Large intestine (tissue), 3 donors: ENCODE measurements at regions not wholly inside any gene's neighbourhood (a gene's known extent, or its start where the extent isn't known, plus 50 kb on each side); places are given as distances from the start of the nearest gene placed in this dataset.

Experiments used
- DNase-seq, 2 donors: peaks; one replicate each; pipeline versions ENCODE4 v3.0.0 to v3.0.0-alpha.2; 2013
- H3K27ac ChIP-seq: one replicate; pipeline ENCODE4 v1.5.1; 2013; ENCODE audit warnings: low read length
- H3K27me3 ChIP-seq: 2 replicates; pipeline ENCODE4 v1.6.1; 2013; ENCODE audit warnings: low read length; ENCODE audit not compliant: control insufficient read depth, insufficient read depth
- H3K36me3 ChIP-seq: 2 replicates; pipeline ENCODE4 v1.6.1; 2013; ENCODE audit warnings: low read length; ENCODE audit not compliant: control insufficient read depth, insufficient read depth
- H3K4me1 ChIP-seq: one replicate; pipeline ENCODE4 v1.6.1; 2013; ENCODE audit warnings: low read length; ENCODE audit not compliant: control insufficient read depth, insufficient read depth
- H3K4me3 ChIP-seq: one replicate; pipeline ENCODE4 v1.5.1; 2013; ENCODE audit warnings: low read length
- H3K9me3 ChIP-seq: one replicate; pipeline ENCODE4 v1.6.1; 2013; ENCODE audit warnings: mild to moderate bottlenecking, low read depth, low read length, moderate library complexity; ENCODE audit not compliant: control insufficient read depth
- WGBS: methylation state at CpG from one replicate; pipeline ENCODE4 v1.1.5; 2013; ENCODE audit warnings: low lambda C conversion rate; ENCODE audit not compliant: insufficient coverage; 5-methylcytosine and 5-hydroxymethylcytosine counted together

DNA sequence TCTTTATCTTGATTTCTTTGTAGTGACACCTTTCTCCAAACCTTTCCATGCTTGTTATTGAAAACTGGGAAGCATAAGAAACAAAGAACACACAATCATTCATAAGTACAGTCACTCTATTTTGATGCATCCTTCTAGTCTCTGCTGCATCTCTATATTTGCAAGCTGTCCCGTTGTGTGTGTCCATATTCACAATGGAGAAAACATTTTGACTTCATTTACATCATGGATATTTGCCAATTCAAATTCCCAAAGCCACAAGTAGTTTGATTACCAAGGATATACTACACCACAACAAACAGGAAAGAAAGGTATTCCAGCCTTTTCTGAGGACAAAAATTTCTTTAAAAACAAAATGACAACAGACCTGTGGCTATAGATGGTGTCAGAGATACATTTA, 673.8 kb downstream of the STIM2 start:
- no peak overlapping the region for H3K27ac ChIP-seq
- H3K27me3 ChIP-seq: no peaks in the 10 kb centered on the region
- WGBS: 100% methylated on average over 1 of the region's 1 CpG
- no peaks in the 10 kb centered on the region for H3K36me3 ChIP-seq
- no peak overlapping the region for H3K4me3 ChIP-seq
- no peak for DNase-seq
- no peaks in the 10 kb centered on the region for H3K9me3 ChIP-seq
- H3K4me1 ChIP-seq: no peaks in the 10 kb centered on the region

DNA sequence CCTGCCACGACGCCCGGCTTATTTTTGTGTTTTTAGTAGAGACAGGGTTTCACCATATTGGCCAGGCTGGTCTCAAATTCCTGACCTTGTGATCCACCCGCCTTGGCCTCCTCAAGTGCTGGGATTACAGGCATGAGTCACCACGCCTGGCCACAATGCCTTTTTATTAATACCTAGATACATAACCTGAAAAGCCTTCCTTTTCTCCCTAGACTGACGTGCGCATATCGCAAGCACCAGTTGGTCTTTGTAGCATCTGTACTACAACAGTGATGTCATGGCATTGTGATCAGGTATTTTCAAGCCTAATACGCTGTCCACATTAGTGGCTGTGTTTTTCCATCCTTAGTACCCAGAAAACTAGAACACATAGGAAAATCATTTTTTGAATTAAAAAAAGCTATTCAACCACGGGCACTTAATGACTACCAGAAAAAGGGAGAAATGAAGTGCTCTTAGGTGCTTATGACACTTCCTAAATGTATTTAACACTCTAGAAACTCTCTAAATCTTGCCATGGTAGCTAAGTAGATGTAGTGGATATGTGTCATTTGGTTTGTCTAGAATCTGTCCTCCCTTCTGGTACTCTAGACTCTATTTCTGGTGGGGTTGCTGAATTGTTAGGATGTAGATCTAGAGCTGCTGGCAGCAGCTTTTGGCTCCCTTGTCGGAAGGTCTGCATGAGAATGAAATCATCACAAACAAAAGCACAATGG, 707.8 kb downstream of the STIM2 start:
- 100% methylated on average over 1 of the region's 11 CpGs for WGBS
- no peaks in the 10 kb centered on the region for H3K9me3 ChIP-seq
- no peak overlapping the region for H3K27ac ChIP-seq
- no peaks in the 10 kb centered on the region for H3K27me3 ChIP-seq
- no peaks in the 10 kb centered on the region for H3K36me3 ChIP-seq
- DNase-seq: no peak
- H3K4me1 ChIP-seq: no peaks in the 10 kb centered on the region
- H3K4me3 ChIP-seq: no peak overlapping the region

DNA sequence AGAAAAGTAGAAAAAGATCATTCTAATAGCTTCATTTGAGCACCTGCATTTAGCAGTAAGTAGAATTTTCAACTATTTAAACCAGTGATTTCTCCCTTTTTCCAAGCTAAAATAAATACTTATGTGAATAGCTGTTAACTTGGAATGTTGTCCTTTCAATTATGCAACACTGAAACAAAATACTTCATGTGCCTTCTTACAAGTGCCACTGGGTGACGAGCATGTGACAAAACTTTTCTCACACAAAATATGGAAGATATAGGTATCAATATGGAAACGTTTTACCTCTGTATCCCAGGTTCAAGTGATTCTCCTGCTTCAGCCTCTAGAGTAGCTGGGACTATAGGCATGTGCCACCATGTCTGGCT, 708.3 kb downstream of the STIM2 start:
- Histone ChIP-seq H3K27ac (no peak overlapping the region), H3K4me3 (no peak overlapping the region), H3K27me3 (no peaks in the 10 kb centered on the region), H3K36me3 (no peaks in the 10 kb centered on the region), H3K4me1 (no peaks in the 10 kb centered on the region), H3K9me3 (no peaks in the 10 kb centered on the region)
- DNase-seq: no peak
- WGBS: no CpG with 5 or more reads among the region's 2 CpGs

DNA sequence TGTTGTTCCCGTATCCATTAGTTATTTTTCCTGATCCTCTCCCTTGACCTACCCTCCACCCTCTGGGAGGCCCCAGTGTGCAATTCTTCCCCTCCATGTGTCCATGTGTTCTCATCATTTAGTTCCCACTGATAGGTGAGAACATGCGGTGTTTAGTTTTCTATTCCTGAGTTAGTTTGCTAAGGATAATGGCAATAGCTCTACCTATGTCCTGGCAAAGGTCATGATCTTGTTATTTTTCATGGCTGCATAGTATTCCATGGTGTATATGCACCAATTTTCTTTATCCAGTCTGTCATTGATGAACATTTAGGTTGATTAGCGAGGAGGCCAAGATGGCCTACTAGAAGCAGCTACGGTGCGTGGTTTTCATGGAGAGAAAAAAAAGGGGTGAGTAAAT, 714.1 kb downstream of the STIM2 start:
- Histone ChIP-seq H3K9me3 (no peaks in the 10 kb centered on the region), H3K27ac (no peak overlapping the region), H3K4me1 (no peaks in the 10 kb centered on the region), H3K36me3 (no peaks in the 10 kb centered on the region), H3K27me3 (no peaks in the 10 kb centered on the region), H3K4me3 (no peak overlapping the region)
- WGBS: 86% methylated on average over 1 of the region's 5 CpGs
- no peak for DNase-seq

DNA sequence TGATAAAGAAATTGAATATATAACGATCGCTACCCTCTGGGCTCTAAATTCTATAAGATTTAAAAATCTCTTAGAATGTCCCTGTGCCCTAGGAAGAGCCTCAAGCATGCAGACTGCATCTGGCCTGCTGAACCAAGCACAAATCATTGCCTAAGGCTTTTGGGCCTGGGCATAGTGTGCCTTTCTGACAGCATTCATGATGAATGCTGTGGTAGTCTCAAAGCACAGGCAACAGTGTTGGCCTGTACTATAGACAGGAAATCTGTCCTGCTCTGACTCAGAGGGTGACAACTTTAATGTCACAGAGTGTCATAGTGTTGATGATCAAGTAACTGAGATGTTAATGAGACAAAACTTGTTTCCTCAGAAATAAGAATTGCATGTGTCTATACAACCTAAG, 717.3 kb downstream of the STIM2 start:
- DNase-seq: no peak
- H3K4me3 ChIP-seq: no peak overlapping the region
- no peaks in the 10 kb centered on the region for H3K36me3 ChIP-seq
- no peaks in the 10 kb centered on the region for H3K9me3 ChIP-seq
- H3K27ac ChIP-seq: no peak overlapping the region
- no peaks in the 10 kb centered on the region for H3K4me1 ChIP-seq
- WGBS: 83% methylated on average over 1 of the region's 2 CpGs
- no peaks in the 10 kb centered on the region for H3K27me3 ChIP-seq

DNA sequence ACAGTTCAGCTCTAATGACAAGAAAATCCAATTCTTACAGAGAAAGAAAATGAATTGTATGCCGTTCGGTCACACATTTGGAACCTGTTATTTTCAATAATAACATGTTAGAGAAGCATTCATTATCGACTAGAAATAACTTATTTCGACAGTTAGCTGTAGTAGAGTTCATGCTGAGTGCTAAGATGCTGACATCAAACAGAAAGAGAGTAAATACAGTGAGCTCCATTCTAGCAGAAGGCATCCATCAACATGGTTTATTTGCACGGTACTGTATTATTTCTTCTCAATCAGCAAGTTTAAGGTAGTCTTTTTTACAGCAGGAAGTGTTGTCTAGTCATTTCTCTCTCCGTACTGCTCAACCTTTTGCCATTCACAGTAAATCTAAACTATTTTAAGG, 732.1 kb downstream of the STIM2 start:
- Histone ChIP-seq H3K27ac (no peak overlapping the region), H3K4me1 (peaks cover 8% of the 10 kb centered on the region), H3K27me3 (no peaks in the 10 kb centered on the region), H3K9me3 (no peaks in the 10 kb centered on the region), H3K4me3 (no peak overlapping the region), H3K36me3 (no peaks in the 10 kb centered on the region)
- no peak for DNase-seq
- WGBS: 67% methylated on average over 1 of the region's 6 CpGs

DNA sequence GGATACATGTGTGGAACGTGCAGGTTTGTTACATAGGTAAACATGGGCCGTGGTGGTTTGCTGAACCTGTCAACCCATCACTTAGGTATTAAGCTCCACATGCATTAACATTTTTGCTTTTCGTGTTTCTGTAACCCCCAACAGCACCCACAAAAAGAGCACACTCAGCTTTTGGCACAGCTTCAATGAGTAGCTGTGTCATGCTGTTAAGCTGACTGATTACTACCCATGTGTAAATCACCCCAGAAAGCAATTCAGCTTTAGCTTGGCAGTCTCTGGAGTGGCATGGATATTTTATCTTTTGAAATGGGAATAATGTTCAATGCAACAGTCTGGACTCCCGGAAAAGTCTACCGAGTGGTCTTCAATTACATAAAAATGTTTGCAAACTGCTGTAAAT, 734.3 kb downstream of the STIM2 start:
- DNase-seq: peak in 1 of 2 donors; percentile 5
- H3K27ac ChIP-seq: no peak overlapping the region
- H3K4me1 ChIP-seq: peaks cover 8% of the 10 kb centered on the region
- no peak overlapping the region for H3K4me3 ChIP-seq
- H3K9me3 ChIP-seq: no peaks in the 10 kb centered on the region
- H3K36me3 ChIP-seq: no peaks in the 10 kb centered on the region
- H3K27me3 ChIP-seq: no peaks in the 10 kb centered on the region
- no CpG with 5 or more reads among the region's 5 CpGs for WGBS

DNA sequence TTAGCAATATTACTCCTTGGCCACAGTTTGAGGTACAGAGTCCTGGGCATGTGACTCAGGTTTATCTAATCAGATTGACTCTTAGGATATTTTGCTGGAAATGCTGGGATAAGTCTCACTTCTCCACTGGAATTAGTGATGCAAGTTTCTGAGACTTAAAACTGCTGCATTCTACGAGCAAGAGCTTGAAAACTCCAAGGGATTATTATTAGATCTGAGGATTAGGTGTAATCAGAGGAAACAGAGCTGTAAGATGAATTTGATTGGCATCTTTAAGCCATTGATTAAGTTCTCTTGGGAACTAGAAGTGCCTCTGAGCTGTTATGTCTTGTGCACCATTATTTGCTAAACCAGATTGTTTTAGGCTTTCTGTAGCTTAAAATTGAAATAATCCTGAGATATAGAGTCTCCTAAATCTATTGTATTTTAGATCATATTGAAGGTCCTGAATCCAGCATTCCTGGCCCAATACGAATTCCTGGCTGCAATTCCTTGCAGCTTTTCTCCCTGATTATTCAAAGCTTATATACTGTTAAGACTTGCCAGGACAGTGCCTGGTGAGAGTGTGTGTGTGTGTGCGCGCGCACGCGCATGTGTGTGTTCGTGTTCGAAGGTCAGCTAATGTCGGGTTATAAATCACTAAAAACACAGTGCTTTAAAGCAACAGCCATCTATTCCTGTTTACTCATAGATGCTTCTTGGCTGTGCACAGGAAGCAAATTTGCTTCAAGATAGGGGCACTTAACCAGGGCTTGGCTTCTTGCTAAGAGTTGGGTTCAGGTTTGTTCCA, 735.1 kb downstream of the STIM2 start:
- H3K27me3 ChIP-seq: no peaks in the 10 kb centered on the region
- H3K27ac ChIP-seq: no peak overlapping the region
- peak; percentile 54 to 84 for DNase-seq
- H3K36me3 ChIP-seq: no peaks in the 10 kb centered on the region
- H3K4me3 ChIP-seq: no peak overlapping the region
- H3K9me3 ChIP-seq: no peaks in the 10 kb centered on the region
- WGBS: no CpG with 5 or more reads among the region's 10 CpGs
- peaks cover 8% of the 10 kb centered on the region for H3K4me1 ChIP-seq

DNA sequence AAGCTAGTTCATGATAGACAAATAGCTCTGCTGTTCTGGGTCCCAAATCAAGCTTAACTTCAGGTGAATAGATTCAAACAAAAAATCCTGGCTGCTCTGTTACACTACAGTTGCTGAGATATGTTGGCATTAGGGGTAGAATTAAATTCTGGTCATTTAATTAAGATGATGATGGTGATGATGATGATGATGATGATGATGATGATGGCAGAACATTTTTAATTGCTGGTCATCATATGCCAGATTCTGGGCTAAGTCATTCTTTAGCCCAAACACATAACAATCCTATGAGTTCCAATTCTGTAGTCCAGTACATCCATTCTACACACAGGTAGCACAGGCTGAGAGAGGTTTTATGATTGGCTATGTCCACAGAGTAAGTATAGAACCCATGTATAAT, 741.5 kb downstream of the STIM2 start:
- Histone ChIP-seq H3K27me3 (no peaks in the 10 kb centered on the region), H3K9me3 (no peaks in the 10 kb centered on the region), H3K36me3 (no peaks in the 10 kb centered on the region), H3K4me3 (no peak overlapping the region), H3K27ac (no peak overlapping the region), H3K4me1 (no peaks in the 10 kb centered on the region)
- no peak for DNase-seq

DNA sequence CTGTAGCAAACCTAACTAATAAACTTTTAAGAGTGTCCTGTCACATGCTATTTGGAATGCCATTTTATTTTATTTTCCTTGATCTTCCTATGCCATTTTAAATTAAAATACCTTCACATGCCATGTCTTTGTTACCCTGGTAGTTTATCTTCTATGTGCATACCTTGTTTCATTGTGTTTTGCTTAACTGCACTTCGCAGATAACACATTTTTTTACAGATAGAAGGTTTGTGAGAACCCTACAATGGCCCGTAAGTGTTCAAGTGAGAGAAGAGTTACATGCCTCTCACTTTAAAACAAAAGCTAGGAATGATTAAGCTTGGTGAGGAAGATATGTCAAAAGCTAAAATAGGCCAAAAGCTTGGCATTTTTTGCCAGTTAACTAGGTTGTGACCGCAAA, 744.1 kb downstream of the STIM2 start:
- no peak for DNase-seq
- no peaks in the 10 kb centered on the region for H3K27me3 ChIP-seq
- no peaks in the 10 kb centered on the region for H3K36me3 ChIP-seq
- no peak overlapping the region for H3K4me3 ChIP-seq
- H3K27ac ChIP-seq: no peak overlapping the region
- H3K9me3 ChIP-seq: no peaks in the 10 kb centered on the region
- H3K4me1 ChIP-seq: no peaks in the 10 kb centered on the region
- WGBS: 71% methylated on average over 2 of the region's 3 CpGs

DNA sequence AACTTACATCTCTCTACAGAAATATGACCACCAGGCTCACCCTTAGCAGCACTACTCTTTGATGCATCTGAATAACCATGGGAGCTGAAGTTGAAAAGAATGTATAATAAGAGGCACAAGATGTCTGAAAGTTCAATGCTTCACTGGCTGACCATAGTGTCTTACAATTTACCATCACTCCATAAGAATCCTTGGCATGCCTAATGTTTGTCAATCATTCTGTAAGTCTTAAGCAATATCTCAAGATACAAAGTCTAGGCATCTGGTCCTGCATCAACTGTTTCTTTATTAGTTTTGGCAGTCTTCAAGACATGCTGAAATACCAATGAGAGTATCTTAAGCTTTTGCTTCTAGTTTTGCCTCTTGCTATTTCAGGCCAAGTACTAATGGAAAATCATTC, 755.5 kb downstream of the STIM2 start:
- no peaks in the 10 kb centered on the region for H3K9me3 ChIP-seq
- H3K27ac ChIP-seq: no peak overlapping the region
- H3K4me1 ChIP-seq: no peaks in the 10 kb centered on the region
- DNase-seq: no peak
- H3K27me3 ChIP-seq: no peaks in the 10 kb centered on the region
- no peak overlapping the region for H3K4me3 ChIP-seq
- no peaks in the 10 kb centered on the region for H3K36me3 ChIP-seq
